Colonic mucosa (tissue), 4 donors: ENCODE measurements at regions not wholly inside any gene's neighbourhood (a gene's known extent, or its start where the extent isn't known, plus 50 kb on each side); places are given as distances from the start of the nearest gene placed in this dataset.

ENCODE experiments used
- DNase-seq: peaks from one replicate; pipeline ENCODE4 v3.0.0-alpha.2; 2020
- H3K27ac ChIP-seq: fragments of 200-600 bp; one replicate; pipeline ENCODE4 v1.8.0; 2021
- H3K27me3 ChIP-seq: fragments of 200-600 bp; one replicate; pipeline ENCODE4 v1.8.0; 2021
- H3K36me3 ChIP-seq: fragments of 200-600 bp; one replicate; pipeline ENCODE4 v1.8.0; 2021
- H3K4me1 ChIP-seq: fragments of 200-600 bp; one replicate; pipeline ENCODE4 v1.8.0; 2021; ENCODE audit warnings: mild to moderate bottlenecking
- H3K4me3 ChIP-seq: fragments of 200-600 bp; one replicate; pipeline ENCODE4 v1.8.0; 2021
- H3K9ac ChIP-seq, 2 donors: one replicate each; pipeline ENCODE4 v1.7.0; 2013; ENCODE audit warnings: control low read depth in 2 of 2, low read depth in 2 of 2, low read length in 2 of 2
- H3K9me3 ChIP-seq: fragments of 200-600 bp; one replicate; pipeline ENCODE4 v1.8.0; 2021
- intact Hi-C: fragments of 100-400 bp; cut with DNase I; formaldehyde crosslinking; loops from one replicate; pipeline ENCODE4 v1.14.1; 2022
- TF ChIP-seq, protein P1 (sequence below): fragments of 200-600 bp; IDR thresholded peaks from one replicate; pipeline ENCODE4 v1.8.0; 2022; ENCODE audit warnings: antibody characterized with exemption, mild to moderate bottlenecking
- donor health status: healthy.
- donor health status: DM: no; HTN: no; CAD: no.
- donor health status: DM: no; HTN: no; CAD: no.

DNA sequence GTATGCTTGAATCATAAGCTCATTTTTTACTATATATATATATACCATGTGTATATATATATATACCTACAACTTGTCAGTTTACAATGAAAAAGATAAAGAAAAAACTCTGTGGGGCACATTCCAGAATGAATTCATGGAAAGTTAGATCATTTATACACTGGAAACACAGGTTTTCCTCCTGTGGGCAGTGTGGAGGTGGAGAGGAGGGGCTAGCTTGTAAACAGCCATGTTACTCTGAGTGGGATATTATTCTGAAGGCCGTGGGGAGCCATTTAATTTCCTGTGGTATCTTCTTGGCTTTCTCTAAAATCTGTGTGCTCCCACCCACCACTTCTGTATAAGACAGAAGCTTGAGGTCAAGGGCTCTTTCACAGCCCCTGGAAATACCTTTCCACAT, 273.4 kb upstream of the MTNR1B start:
- H3K4me3 ChIP-seq: no peak overlapping the region
- H3K27me3 ChIP-seq: no peaks in the 10 kb centered on the region
- H3K9me3 ChIP-seq: no peaks in the 10 kb centered on the region
- H3K27ac ChIP-seq: no peak overlapping the region
- no peak overlapping the region for H3K9ac ChIP-seq
- intact Hi-C loops: no loop called here
- H3K36me3 ChIP-seq: no peaks in the 10 kb centered on the region
- no peaks in the 10 kb centered on the region for H3K4me1 ChIP-seq
- TF ChIP-seq, protein P1, sequence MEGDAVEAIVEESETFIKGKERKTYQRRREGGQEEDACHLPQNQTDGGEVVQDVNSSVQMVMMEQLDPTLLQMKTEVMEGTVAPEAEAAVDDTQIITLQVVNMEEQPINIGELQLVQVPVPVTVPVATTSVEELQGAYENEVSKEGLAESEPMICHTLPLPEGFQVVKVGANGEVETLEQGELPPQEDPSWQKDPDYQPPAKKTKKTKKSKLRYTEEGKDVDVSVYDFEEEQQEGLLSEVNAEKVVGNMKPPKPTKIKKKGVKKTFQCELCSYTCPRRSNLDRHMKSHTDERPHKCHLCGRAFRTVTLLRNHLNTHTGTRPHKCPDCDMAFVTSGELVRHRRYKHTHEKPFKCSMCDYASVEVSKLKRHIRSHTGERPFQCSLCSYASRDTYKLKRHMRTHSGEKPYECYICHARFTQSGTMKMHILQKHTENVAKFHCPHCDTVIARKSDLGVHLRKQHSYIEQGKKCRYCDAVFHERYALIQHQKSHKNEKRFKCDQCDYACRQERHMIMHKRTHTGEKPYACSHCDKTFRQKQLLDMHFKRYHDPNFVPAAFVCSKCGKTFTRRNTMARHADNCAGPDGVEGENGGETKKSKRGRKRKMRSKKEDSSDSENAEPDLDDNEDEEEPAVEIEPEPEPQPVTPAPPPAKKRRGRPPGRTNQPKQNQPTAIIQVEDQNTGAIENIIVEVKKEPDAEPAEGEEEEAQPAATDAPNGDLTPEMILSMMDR: no peak
- DNase-seq: no peak

GRCh38 chr11:92697461-92698312, 271.8 kb upstream of the MTNR1B start:
- no peak overlapping the region for H3K27ac ChIP-seq
- DNase-seq: no peak
- H3K4me1 ChIP-seq: no peaks in the 10 kb centered on the region
- TF ChIP-seq, protein P1: no peak
- no peak overlapping the region for H3K9ac ChIP-seq
- H3K4me3 ChIP-seq: no peak overlapping the region
- no peaks in the 10 kb centered on the region for H3K36me3 ChIP-seq
- no peaks in the 10 kb centered on the region for H3K27me3 ChIP-seq
- H3K9me3 ChIP-seq: no peaks in the 10 kb centered on the region
- intact Hi-C loops: no loop called here

DNA sequence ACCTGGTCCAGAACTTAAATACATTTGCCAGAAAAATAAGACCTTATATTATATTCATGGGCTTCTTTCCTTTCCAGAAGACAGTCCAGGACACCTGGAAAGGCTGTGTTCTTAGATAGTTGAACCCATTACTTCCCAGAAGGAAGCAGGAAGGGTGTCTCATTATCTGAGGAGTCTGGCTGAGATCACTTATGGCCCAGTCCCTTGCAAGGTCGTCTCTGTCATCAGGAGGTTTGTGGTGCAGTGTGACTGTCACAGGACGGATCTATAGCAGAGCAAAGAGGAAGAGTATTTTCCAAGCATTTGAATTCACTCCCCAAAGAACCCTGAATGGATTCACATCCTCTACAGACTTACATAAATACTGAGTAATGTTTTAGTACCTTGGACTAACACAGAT, 270.7 kb upstream of the MTNR1B start:
- H3K27ac ChIP-seq: no peak overlapping the region
- DNase-seq: no peak
- H3K36me3 ChIP-seq: no peaks in the 10 kb centered on the region
- H3K27me3 ChIP-seq: no peaks in the 10 kb centered on the region
- TF ChIP-seq, protein P1: no peak
- no peak overlapping the region for H3K4me3 ChIP-seq
- H3K9ac ChIP-seq: no peak overlapping the region
- no peaks in the 10 kb centered on the region for H3K4me1 ChIP-seq
- H3K9me3 ChIP-seq: no peaks in the 10 kb centered on the region
- intact Hi-C loops: no loop called here

GRCh38 chr11:92702037-92702804, 267.2 kb upstream of the MTNR1B start:
- Histone ChIP-seq H3K9ac (no peak overlapping the region), H3K27me3 (no peaks in the 10 kb centered on the region), H3K36me3 (no peaks in the 10 kb centered on the region), H3K9me3 (no peaks in the 10 kb centered on the region), H3K4me1 (no peaks in the 10 kb centered on the region), H3K27ac (no peak overlapping the region), H3K4me3 (no peak overlapping the region)
- intact Hi-C loops: no loop called here
- no peak for DNase-seq
- TF ChIP-seq, protein P1: no peak

DNA sequence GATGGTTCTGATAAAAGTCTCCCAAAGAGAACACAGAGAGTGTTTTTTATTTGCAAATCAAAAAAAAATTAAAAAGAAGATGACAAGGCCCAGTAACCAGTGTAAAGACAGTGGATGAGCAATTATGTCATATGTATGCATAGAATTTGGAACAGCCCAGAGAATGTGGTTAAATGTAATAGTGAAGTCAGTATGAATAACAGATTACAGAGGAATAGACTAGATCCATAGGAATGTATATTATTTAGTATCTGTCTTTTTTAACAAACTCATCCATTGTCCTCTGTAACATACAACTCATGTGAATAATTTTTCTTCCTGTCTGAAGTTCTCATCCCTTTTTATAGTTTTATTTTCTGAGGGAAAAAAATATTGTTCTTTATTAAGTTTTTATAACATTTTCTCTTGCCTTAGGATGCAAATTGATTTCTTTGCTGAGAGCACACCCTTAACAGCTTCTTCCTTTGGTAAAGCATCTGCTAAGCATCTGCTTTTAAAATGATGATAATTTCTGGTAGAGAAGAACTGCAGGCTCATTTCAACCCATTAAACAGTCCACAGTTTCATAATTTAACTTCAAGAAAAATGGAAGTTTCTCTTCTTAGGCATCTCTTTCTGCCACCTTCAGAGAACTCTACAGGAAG, 266.5 kb upstream of the MTNR1B start:
- no peak overlapping the region for H3K4me3 ChIP-seq
- H3K9ac ChIP-seq: no peak overlapping the region
- H3K9me3 ChIP-seq: no peaks in the 10 kb centered on the region
- DNase-seq: no peak
- intact Hi-C loops: no loop called here
- TF ChIP-seq, protein P1: no peak
- no peak overlapping the region for H3K27ac ChIP-seq
- no peaks in the 10 kb centered on the region for H3K36me3 ChIP-seq
- no peaks in the 10 kb centered on the region for H3K4me1 ChIP-seq
- H3K27me3 ChIP-seq: no peaks in the 10 kb centered on the region
